CD4-positive, CD25-positive, alpha-beta regulatory T cell (primary cell): ENCODE measurements at regions not wholly inside any gene's neighbourhood (a gene's known extent, or its start where the extent isn't known, plus 50 kb on each side); places are given as distances from the start of the nearest gene placed in this dataset.

ENCODE experiments used
- ATAC-seq, 2 donors: fragments of 150-1000 bp; cut with Tn5 transposase; one replicate each; pipeline ENCODE4 v1.10.0; 2021; ENCODE audit warnings: low read depth in 2 of 2, moderate number of reproducible peaks in 2 of 2, moderate library complexity in 1 of 2
- DNase-seq, 3 donors: peaks; one replicate each; pipeline versions ENCODE4 v3.0.0 to v3.0.0-alpha.2; 2012 to 2022; ENCODE audit warnings: mixed read lengths in 1 of 3
- H3K27ac ChIP-seq: one replicate; pipeline ENCODE4 v1.7.0; 2013; ENCODE audit warnings: mild to moderate bottlenecking, low read length; ENCODE audit not compliant: insufficient read depth, poor library complexity, severe bottlenecking
- H3K27me3 ChIP-seq: one replicate; pipeline ENCODE4 v1.7.0; 2013; ENCODE audit warnings: low read length; ENCODE audit not compliant: control insufficient read depth, insufficient read depth
- H3K36me3 ChIP-seq: one replicate; pipeline ENCODE4 v1.7.0; 2013; ENCODE audit warnings: mild to moderate bottlenecking, low read length, moderate library complexity; ENCODE audit not compliant: control insufficient read depth, insufficient read depth
- H3K4me1 ChIP-seq: 2 replicates; pipeline ENCODE4 v1.7.0; 2013; ENCODE audit warnings: mild to moderate bottlenecking, low read length; ENCODE audit not compliant: insufficient read depth, control insufficient read depth, poor library complexity, severe bottlenecking
- H3K4me3 ChIP-seq: one replicate; pipeline ENCODE4 v1.7.0; 2013; ENCODE audit warnings: low read depth, mild to moderate bottlenecking, low read length, moderate library complexity
- H3K9me3 ChIP-seq, 2 experiments: 1 replicate in 1 of 2; 2 replicates in 1 of 2; pipeline ENCODE4 v1.7.0; 2013; ENCODE audit warnings: low read length in 2 of 2, mild to moderate bottlenecking in 1 of 2, moderate library complexity in 1 of 2; ENCODE audit not compliant: control insufficient read depth in 2 of 2
- H3K27ac Mint-ChIP-seq, 3 donors: one replicate each; pipeline ENCODE4 v1.8.0; 2020 to 2022; ENCODE audit warnings: mild to moderate bottlenecking in 3 of 3, mixed read lengths in 3 of 3, moderate library complexity in 2 of 3
- H3K27me3 Mint-ChIP-seq: one replicate; pipeline ENCODE4 v1.8.0; 2022; ENCODE audit warnings: mild to moderate bottlenecking, mixed read lengths
- H3K36me3 Mint-ChIP-seq: one replicate; pipeline ENCODE4 v1.8.0; 2020; ENCODE audit warnings: mixed read lengths
- H3K4me1 Mint-ChIP-seq, 4 donors: one replicate each; pipeline ENCODE4 v1.8.0; 2020 to 2022; ENCODE audit warnings: mixed read lengths in 4 of 4, mild to moderate bottlenecking in 1 of 4
- H3K4me3 Mint-ChIP-seq, 4 donors: one replicate each; pipeline ENCODE4 v1.8.0; 2020 to 2022; ENCODE audit warnings: mild to moderate bottlenecking in 4 of 4, mixed read lengths in 4 of 4, moderate library complexity in 3 of 4
- H3K9me3 Mint-ChIP-seq, 7 donors: one replicate each; pipeline ENCODE4 v1.8.0; 2020 to 2022; ENCODE audit warnings: mixed read lengths in 7 of 7, mild to moderate bottlenecking in 3 of 7, moderate library complexity in 2 of 7

GRCh38 chr21:41681939-41682718, 84.7 kb downstream of the RIPK4 start:
- no peak overlapping the region for H3K4me3 Mint-ChIP-seq
- H3K27ac ChIP-seq = no peak overlapping the region
- peaks cover 17% of the 10 kb centered on the region for H3K27me3 Mint-ChIP-seq
- no peak overlapping the region for H3K27ac Mint-ChIP-seq
- H3K4me1 ChIP-seq = no peaks in the 10 kb centered on the region
- H3K36me3 Mint-ChIP-seq = no peaks in the 10 kb centered on the region
- H3K4me1 Mint-ChIP-seq = no peaks in the 10 kb centered on the region
- ATAC-seq (no peak), DNase-seq (no peak)
- no peaks in the 10 kb centered on the region for H3K9me3 Mint-ChIP-seq
- no peaks in the 10 kb centered on the region for H3K9me3 ChIP-seq
- H3K27me3 ChIP-seq = no peaks in the 10 kb centered on the region
- H3K4me3 ChIP-seq = no peak overlapping the region
- H3K36me3 ChIP-seq = no peaks in the 10 kb centered on the region

GRCh38 chr21:41681348-41681801, 85.5 kb downstream of the RIPK4 start:
- H3K27me3 Mint-ChIP-seq = peaks cover 17% of the 10 kb centered on the region
- DNase-seq (no peak), ATAC-seq (no peak)
- H3K4me3 Mint-ChIP-seq = no peak overlapping the region
- no peak overlapping the region for H3K27ac Mint-ChIP-seq
- no peaks in the 10 kb centered on the region for H3K9me3 Mint-ChIP-seq
- no peaks in the 10 kb centered on the region for H3K9me3 ChIP-seq
- no peaks in the 10 kb centered on the region for H3K4me1 Mint-ChIP-seq
- no peaks in the 10 kb centered on the region for H3K4me1 ChIP-seq
- H3K27me3 ChIP-seq = no peaks in the 10 kb centered on the region
- no peak overlapping the region for H3K4me3 ChIP-seq
- H3K36me3 Mint-ChIP-seq = no peaks in the 10 kb centered on the region
- H3K36me3 ChIP-seq = no peaks in the 10 kb centered on the region
- no peak overlapping the region for H3K27ac ChIP-seq

- H3K27ac ChIP-seq = no peak overlapping the region
- H3K27me3 ChIP-seq = no peaks in the 10 kb centered on the region
- Mint-ChIP-seq H3K9me3 (no peaks in the 10 kb centered on the region), H3K4me1 (no peaks in the 10 kb centered on the region), H3K36me3 (no peaks in the 10 kb centered on the region), H3K4me3 (no peak overlapping the region), H3K27me3 (peaks cover 13% of the 10 kb centered on the region), H3K27ac (no peak overlapping the region)
- no peaks in the 10 kb centered on the region for H3K4me1 ChIP-seq
- no peak overlapping the region for H3K4me3 ChIP-seq
- no peak for DNase-seq
- H3K36me3 ChIP-seq = no peaks in the 10 kb centered on the region
- H3K9me3 ChIP-seq = no peaks in the 10 kb centered on the region
- no peak for ATAC-seq
Measured at GRCh38 chr21:41680444-41681347, 86.2 kb downstream of the RIPK4 start.

GRCh38 chr21:41678924-41679318, 87.9 kb downstream of the RIPK4 start:
- H3K4me1 Mint-ChIP-seq = no peaks in the 10 kb centered on the region
- H3K36me3 Mint-ChIP-seq = no peaks in the 10 kb centered on the region
- DNase-seq = no peak

GRCh38 chr21:41678016-41678923, 88.6 kb downstream of the RIPK4 start:
- no peak for ATAC-seq
- no peaks in the 10 kb centered on the region for H3K4me1 ChIP-seq
- Mint-ChIP-seq H3K4me1 (no peaks in the 10 kb centered on the region), H3K36me3 (no peaks in the 10 kb centered on the region), H3K4me3 (no peak overlapping the region), H3K9me3 (no peaks in the 10 kb centered on the region), H3K27me3 (peaks cover 8% of the 10 kb centered on the region), H3K27ac (no peak overlapping the region)
- no peak for DNase-seq
- H3K36me3 ChIP-seq = no peaks in the 10 kb centered on the region
- H3K27me3 ChIP-seq = no peaks in the 10 kb centered on the region
- H3K27ac ChIP-seq = no peak overlapping the region
- no peak overlapping the region for H3K4me3 ChIP-seq
- H3K9me3 ChIP-seq = no peaks in the 10 kb centered on the region

More at GRCh38 chr21:41678924-41679318, 87.9 kb downstream of the RIPK4 start:
- H3K9me3 Mint-ChIP-seq = no peaks in the 10 kb centered on the region
- no peaks in the 10 kb centered on the region for H3K36me3 ChIP-seq
- ATAC-seq = peak in 1 of 2 donors; percentile 40
- no peak overlapping the region for H3K27ac Mint-ChIP-seq
- no peak overlapping the region for H3K27ac ChIP-seq
- H3K4me3 Mint-ChIP-seq = no peak overlapping the region
- H3K27me3 Mint-ChIP-seq = peaks cover 13% of the 10 kb centered on the region
- H3K9me3 ChIP-seq = no peaks in the 10 kb centered on the region
- H3K27me3 ChIP-seq = no peaks in the 10 kb centered on the region
- no peaks in the 10 kb centered on the region for H3K4me1 ChIP-seq
- H3K4me3 ChIP-seq = no peak overlapping the region

GRCh38 chr21:41677671-41678015, 89.2 kb downstream of the RIPK4 start:
- Mint-ChIP-seq H3K4me3 (no peak overlapping the region), H3K27ac (no peak overlapping the region), H3K36me3 (no peaks in the 10 kb centered on the region), H3K27me3 (peaks cover 2% of the 10 kb centered on the region), H3K9me3 (no peaks in the 10 kb centered on the region), H3K4me1 (no peaks in the 10 kb centered on the region)
- Histone ChIP-seq H3K4me1 (no peaks in the 10 kb centered on the region), H3K27me3 (no peaks in the 10 kb centered on the region), H3K9me3 (no peaks in the 10 kb centered on the region), H3K27ac (no peak overlapping the region), H3K4me3 (no peak overlapping the region), H3K36me3 (no peaks in the 10 kb centered on the region)
- ATAC-seq = no peak
- DNase-seq = no peak

- DNase-seq = no peak
- no peaks in the 10 kb centered on the region for H3K9me3 ChIP-seq
- Mint-ChIP-seq H3K4me1 (peaks cover 0 to 7% (median 3%) of the 10 kb centered on the region in 4 donors), H3K27ac (no peak overlapping the region), H3K27me3 (no peaks in the 10 kb centered on the region), H3K4me3 (no peak overlapping the region), H3K9me3 (no peaks in the 10 kb centered on the region), H3K36me3 (no peaks in the 10 kb centered on the region)
- no peaks in the 10 kb centered on the region for H3K27me3 ChIP-seq
- no peak for ATAC-seq
- H3K4me1 ChIP-seq = no peaks in the 10 kb centered on the region
- H3K27ac ChIP-seq = no peak overlapping the region
- H3K4me3 ChIP-seq = no peak overlapping the region
- H3K36me3 ChIP-seq = no peaks in the 10 kb centered on the region
Measured at GRCh38 chr21:41676198-41676597, 90.7 kb downstream of the RIPK4 start.
